Stimulated activated CD8-positive, alpha-beta memory T cell treated with anti-CD3 and anti-CD28 coated beads, Interleukin-2, amount 100 ng/mL, for 48 hours (primary cell): ENCODE measurements at regions not wholly inside any gene's neighbourhood (a gene's known extent, or its start where the extent isn't known, plus 50 kb on each side); places are given as distances from the start of the nearest gene placed in this dataset.

Source experiments
- DNase-seq, 2 donors: peaks; one replicate each; pipeline ENCODE4 v3.0.0-alpha.2; 2020; ENCODE audit warnings: low read depth in 2 of 2

DNA sequence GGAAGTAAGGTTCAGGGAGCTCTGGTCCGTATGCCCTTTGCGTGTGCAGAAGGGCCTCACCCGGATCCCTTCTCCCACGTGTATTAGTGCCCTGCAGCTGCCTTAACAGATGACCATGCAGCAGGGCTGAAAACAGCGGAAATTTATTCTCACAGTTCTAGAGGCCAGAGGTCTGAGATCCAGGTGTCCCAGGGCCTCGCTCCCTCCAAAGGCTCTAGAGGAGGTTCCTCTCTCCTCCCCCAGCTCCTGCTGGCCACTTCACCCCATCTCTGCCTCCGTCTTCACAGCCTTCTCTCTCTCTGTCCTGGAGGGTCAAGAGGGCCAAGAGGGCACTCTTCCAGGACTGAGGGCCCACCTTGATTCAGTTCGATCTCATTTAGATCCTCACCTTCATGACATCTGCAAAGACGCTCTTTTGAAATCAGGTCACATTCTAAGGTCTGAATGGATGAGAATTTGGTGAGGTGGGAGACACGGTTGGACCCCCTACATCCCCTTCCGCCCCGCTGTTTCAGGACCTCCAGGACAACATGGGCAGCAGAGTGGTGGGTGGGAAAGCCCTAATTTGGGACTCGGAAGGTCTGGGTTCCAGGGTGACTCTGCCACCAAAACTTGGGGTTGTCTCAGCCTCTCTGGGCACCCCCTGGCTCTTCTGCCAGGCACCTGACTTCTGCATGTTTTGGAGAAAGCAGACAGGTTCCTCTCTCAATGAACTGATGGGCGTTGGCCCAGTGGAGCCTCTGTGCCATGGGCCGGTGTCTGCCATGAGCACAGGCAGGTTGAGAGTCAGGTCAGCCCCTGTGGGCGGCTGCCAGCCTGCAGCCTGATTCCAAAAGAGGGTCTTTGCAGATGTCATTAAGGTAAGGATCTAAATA, 361.2 kb downstream of the SEC14L1 start:
- no peak for DNase-seq

DNA sequence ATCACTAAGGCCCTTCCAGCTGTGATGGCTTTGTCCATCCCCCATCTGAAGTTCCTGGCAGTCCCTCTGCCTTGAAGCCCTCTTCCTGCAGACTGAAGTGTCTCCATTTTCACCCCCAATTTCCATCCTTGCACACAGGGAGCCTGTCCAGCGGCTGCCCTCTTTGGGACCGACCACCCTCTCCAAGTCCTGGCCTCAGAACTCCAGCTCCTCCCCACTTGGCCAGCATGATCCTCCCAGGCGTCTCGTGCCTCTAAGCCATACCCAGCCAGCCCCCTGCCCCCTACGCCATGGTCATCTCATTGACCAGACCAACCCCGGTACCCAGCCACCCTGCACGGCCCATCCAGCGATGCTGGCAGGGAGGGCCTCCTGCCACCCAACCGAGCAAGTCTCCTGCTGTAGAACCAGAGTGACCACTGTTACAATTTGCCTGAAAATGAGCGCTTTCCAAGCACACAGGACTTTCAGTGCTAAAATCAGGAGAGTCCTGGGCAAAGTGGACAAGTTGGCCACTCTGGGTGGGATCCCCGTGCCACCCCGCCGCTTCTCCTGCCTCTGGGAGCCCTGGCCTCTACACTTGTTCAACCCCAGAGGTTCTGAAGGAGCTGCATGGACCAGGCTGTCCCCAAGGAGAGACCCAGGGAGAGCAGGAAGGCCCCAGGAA, 362.0 kb downstream of the SEC14L1 start:
- DNase-seq: no peak

DNA sequence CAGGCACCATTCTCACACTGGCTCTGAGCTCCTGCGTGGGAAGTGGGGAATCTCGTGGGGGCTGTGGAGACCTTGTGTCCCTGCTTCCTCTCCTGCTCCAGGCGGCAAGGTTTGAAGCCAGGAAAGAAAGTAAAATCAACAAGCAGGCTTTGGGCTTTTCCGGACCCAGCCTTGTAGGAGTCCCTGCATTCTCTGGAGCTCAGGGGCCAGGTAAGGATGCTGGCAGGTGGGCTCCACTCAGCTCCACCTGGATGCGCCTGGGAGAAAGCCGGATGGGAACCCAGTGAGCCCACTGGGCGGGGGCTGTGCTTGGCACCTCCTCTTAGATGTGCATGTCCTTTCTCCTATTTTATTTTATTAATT, 362.5 kb downstream of the SEC14L1 start:
- no peak for DNase-seq

DNA sequence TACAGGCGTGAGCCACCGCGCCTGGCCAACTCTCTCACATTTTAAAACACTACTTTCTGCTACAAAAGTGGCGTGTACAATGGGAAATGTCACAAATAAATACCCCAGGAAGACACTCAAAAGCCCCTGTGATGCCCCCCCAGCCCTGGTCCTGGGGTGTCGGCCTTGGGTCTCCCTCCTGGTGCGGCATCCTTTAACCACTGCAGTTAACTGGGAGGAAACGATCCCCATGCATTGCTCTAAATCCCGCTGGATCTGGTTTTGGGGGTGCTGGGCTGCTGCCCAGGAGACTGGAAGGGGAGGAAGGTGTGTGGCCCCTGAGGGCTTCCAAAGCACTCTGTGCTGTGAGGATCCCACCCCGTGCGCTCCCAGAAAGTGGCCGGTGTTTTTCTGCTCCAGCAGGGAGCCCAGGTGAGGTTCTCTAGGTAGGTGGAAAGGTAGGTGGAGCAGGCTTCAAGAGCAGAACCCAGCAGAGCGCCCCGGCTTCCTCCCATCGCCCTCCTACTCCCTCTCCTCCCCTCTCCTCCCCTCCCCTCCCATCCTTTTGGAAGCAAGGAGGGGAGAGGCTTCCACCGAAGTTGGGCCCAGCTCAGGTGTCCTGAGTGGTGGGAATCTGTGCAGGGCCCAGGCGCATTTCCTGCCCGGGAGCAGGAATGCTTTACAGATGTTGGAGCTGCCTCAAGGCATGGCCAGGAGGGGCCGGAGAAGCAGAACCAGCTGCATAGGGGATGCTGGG, 363.3 kb downstream of the SEC14L1 start:
- no peak for DNase-seq

DNA sequence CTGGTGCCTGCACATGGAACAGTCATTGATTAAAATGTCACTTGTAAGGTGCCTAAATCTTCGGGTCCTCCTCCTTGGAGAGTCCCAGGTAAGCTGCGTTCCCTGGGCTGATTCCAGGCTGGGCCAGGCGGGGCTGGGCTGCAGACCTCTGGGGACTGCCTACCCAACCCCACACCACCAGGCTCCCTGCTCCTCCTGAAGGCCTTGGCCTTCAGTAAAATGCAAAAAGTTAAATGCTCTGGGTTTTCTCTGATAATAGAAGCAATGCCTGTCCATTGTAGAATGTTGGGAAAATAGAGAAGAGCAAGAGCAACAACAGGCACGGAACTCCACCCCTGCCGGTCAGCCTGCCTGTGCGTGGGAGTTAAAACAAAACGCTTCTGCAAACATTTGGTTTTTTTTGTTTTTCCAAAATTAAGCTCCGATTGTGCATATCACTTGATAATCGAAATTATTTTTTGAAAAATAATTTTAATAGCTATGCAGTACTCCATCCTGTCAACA, 363.9 kb downstream of the SEC14L1 start:
- no peak for DNase-seq

DNA sequence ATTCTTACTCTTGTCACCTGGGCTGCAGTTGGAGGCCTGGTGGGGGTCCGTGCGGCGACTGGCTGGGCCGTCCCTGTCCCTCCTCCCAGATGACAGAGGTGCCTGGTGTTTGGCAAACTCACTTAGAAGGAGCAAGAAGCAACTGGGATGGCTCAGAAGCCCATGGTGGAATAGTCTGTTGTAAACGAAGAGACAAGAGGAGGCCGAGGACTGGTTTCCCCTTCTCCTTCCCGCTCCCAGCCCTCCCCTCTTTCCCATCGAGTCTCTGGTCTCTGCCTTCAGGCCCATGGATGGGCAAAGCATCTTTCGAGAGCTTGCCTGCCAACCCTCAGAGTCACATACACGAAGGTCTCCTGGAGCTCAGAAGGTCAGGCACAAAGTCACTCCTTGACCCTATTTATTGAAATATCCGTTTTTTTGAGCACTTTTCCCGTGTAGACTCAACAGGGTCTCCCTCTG, 364.4 kb downstream of the SEC14L1 start:
- no peak for DNase-seq

DNA sequence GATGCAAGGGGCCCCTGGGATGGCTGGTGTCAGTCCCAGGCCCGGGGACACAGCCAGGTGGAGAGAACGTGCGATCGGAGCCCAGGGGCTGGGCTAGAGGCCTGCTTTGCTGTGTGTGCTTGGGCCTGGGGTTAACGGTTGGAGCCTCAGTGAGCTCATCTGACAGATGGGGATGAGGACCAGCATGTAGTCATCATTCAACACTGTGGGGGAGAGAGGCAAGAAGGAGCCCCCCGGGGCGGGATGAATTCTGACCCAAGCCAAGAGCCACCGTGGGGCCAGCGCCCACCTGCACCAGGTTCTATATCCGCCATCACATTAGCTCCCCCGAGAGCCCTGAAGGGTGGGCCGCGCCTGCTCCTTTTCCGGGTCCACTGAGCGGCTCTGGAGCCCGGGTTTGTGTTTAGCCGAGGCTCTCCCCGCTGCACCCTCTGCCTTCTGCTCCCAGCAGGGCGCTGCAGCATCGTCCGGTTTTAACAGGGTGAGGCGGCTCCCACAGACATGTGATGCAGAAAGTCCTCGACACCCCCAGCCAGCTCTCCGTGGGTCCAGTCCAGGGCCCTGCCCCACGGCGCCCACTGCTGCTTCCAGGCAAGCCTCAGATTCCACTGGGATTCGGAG, 365.7 kb downstream of the SEC14L1 start:
- DNase-seq: no peak

DNA sequence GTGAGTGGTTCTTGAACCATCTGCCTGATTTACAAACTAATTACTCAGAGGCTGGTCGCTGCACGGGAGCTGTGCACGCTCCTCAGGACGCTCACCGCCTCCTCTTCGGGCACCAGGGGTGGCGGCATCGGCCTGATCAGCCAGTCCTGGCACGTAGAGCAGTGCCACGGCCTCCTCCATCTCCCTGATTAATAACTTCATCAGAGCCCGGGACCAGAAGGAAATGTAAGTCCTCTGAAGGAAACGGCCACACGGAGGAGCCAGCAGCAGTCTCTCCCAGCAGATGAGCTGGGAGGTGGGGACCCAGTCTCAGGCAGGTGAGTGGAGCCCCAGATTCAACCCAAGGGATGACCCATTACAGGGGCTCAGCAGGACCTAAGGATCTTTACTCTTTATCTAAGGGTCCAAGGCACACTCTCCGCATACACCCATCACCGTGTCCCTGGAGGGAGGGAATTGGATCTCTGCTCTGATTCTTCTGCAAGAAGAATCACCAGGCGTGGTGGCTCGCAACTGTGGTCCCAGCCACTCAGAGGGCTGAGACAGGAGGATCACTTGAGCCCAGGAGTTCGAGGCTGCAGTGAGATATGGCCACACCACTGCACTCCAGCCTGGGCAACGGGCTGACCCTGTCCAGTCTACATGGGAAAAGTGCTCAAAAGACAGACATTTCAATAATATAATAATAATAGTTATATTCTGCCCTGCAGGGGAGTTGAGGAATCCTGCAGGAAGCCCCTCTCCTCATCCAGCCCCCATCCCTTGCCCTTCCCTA, 366.5 kb downstream of the SEC14L1 start:
- DNase-seq: no peak

DNA sequence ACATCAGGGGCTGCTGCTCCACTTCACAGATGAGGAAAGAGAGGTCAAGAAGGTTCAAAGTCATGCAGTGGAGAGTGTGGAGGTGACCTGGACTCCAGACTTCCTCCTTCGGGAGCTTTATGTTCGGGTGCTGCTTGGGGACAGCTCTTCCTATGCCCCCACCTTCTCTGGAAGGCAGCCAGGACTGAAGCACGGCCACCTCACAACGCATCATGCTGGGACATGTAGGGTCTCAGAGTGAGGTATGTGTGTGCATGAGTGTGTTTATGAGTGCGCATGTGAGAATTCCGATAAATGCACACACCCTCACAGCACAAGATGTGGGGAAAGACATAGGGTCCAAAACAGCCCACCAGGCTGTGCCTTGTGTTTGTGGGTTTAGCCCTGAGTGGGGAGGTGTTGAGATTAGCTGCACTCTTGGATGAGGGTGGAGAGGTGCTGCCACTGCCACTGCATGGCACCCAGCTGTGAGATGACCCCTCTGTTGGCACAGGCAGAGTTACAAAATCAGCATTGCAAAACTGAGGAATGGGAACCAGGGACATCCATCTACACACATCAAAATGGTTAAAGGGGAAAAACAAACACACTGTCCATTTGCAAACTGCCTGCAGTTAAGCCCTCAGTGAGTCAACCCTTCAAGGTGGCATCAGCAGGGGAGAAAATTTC, 367.4 kb downstream of the SEC14L1 start:
- DNase-seq: no peak

DNA sequence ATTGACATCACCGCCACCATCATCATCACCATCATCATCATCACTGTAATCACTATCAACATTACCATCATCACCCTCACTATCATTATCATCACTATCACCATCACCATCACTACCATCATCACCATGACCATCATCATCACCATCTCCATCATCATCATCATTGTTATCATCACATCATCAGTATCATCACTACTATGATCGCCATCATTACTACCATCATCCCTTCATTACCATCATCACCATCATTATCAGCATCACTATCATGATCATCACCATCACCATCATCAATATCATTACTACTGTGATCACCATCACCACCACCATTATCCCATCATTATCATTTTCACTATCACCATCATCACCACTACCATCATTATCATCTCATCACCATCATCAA, 368.3 kb downstream of the SEC14L1 start:
- no peak for DNase-seq

DNA sequence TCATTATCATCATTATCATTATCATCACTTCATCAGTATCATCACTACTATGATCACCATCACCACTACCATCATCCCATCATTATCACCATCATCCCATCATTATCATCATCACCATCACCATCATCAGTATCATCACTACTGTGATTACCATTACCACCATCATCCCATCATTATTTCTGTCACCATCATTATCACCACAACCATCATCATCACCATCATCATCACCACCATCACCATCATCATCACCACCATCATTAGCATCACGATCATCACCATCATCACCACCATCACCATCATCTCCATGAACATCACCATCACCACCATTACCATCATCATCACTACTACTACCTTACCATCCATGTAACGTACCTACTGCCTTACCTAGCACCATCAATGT, 368.8 kb downstream of the SEC14L1 start:
- DNase-seq: no peak

DNA sequence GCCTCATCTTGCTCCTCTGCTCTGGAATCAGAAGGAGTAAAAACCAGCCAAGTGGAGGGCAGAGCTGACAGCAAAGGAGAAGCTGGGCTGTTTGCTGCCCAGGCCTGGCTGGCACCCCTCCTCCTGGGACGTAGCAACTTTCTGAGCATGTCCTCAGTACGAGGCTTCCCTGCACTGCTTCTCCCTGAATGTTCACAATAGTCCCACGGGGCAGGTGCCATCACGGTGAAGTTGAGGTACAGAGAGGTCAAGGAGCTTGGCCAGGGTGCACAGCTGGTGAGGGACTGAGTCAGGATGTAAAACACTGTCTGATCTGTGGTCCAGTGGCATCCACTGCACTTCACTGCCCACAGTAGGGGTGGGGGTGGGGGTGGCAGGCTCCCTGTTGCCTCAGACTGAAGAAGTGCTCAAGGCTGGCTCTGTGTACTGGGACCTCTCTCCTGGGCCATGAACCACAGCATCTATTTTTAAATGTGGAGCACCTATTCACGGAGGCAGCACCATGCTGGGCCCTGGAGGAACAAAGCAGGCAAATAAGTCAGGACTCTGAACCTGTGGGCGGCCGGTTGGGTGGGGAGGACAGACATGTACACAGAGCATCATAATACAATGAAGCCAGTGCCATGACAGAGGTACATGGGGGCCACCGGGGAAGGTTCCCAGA, 369.5 kb downstream of the SEC14L1 start:
- DNase-seq: no peak

DNA sequence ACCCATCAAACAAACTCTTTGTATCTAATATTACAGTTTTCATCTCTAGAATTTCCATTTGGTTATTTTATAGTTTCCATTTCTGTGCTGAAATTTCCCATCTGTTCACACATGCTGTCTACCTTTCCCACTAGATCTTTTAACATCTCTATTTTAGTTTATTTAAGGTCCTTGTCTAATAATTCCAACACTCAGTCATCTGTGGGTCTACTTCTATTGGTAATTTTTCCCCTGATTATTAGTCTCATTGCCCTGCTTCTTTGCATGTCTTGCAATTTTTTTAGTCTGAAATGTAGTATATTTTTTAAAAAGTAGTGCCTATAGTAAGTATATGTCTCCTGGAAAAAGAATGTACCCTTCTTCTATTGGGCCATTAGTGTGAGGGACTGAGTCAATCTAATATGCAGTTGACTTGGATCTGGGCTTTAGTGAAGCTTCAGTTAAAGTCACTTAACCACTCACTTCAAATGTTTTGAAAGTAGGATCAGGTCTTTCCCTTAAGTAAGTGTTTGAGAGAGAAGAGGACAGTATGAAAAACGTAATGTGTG, 370.8 kb downstream of the SEC14L1 start:
- DNase-seq: no peak

DNA sequence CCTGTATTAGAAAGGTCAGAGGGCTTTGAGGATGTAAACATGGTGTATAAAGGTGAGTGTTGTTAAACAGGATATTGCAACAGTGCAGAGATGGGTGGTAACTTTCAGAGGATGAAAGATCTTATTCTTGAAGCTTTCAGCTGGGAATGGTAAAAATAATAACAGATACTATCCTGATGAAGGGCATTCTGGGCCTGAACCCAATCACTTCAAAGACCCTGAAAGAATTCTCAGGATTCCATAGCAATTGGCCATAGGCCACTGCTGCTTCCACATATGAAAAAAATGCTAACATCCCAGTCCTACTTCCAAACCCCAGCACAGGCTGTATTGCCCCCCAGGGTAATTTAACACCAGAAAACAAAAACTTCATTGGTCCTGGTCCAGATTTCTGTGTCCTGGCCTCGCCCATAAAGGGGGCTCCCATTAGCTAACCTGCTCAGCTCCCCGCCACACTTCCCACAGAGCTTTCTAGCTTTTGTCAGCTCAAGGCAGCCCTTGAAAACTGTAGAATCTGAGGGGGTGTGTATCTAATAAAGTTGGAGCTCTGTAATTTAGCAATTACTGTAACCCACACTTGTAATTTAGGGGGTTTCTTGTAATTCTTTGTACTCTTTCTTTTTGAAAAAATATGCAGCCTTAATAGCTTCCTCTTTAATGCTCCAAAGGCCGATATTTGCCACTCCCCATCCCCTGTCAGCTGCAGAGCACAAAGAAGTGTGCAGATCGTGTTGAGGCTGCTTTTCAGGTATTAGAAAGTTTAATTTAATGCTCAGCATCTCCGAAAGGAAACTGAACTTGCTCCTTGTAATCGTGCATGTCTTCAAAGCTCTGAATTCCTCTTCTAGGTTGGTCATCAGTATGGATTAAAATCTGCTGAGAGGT, 371.5 kb downstream of the SEC14L1 start:
- DNase-seq: no peak

DNA sequence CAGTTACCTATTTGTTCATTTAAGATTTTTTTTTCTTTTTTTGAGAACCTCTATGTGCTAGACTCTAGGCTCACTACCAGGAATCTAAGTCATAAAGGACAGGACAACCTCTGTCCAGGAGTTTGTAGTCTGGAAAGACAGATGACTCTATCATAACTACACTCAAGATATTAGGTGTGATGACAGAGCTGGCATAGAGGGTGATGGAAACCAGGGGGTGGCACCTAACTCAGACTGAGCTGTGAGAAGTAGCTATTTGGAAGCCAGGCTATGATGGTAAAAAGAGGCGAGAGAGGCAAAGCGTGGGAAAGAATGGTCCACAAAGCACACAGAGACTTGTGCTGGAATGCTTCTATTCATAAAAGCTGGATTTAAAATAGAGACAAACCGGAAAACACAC, 372.3 kb downstream of the SEC14L1 start:
- DNase-seq: no peak

DNA sequence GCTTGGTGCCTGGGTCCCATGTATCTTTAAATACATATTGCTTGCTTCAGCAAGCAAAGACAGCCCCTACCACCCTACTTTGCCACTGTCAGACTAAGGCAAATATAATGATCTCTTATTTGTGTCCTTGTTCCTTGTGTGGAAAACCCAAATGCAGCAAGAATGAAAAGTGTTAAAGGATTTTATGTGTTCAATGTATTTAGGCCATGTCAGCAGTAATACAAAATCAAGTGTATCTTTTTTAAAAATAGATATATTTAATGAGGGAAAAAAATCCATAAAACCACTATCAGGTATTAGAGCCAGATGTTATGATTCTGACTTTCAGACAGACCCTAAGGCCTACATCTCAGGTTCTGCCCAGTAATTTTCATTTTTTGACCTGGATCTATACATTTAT, 374.5 kb downstream of the SEC14L1 start:
- DNase-seq: no peak

DNA sequence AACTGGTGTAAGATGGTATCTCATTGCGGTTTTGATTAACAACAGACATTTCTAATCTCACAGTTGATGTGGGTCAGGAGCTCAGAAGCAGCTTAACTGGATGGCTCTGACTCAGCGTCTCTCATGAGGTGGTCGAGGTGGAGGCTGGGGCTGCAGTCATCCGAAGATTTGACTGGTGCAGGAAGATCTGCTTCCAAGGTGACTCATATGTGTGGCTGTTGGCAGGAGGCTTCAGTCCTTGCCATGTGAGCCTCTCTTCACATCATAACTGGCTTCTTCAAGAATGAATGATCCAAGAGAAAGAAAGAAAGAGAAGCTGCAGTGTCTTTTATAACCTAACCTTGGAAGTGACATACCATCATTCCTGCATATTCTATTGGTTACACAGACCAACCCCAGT, 376.1 kb downstream of the SEC14L1 start:
- no peak for DNase-seq

DNA sequence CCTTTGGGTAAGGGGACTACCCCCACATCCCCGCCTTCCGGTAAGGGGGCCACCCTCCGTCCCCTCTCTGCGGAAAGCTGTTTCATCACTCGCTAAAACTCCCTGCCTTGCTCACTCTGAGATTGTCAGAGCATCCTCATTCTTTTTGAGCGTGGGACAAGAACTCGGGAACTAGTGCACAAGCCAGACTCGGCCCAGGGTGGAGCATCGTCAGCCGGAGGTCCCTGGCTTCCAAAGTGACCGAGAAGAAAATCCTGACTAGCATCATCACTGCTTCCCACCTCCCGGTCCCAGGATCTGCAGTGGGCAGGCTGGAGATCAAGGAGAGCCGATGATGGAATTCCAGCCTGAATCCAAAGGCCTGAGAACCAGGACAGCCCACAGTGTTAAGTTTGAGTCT, 380.3 kb downstream of the SEC14L1 start:
- no peak for DNase-seq

DNA sequence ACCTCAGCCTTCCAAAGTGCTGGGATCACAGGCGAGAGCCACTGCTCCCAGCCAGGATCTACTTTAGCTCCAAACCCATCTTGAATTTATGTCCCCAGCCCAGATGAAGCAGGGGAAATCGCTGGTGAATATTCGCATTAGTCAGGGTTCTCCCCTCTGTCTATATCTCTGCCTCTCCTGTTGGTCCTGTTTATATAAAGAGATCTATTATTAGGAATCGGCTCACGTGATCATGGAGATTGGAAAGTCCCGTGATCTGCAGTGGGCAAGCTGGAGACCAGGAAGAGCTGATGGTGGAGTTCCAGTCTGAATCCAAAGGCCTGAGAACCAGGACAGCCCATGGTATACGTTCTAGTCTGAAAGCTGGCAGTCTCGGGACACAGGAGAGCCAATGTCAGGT, 382.8 kb downstream of the SEC14L1 start:
- DNase-seq: no peak
